ENCODE measurements at regions not wholly inside any gene's neighbourhood (a gene's known extent, or its start where the extent isn't known, plus 50 kb on each side); places are given as distances from the start of the nearest gene placed in this dataset.

DNA sequence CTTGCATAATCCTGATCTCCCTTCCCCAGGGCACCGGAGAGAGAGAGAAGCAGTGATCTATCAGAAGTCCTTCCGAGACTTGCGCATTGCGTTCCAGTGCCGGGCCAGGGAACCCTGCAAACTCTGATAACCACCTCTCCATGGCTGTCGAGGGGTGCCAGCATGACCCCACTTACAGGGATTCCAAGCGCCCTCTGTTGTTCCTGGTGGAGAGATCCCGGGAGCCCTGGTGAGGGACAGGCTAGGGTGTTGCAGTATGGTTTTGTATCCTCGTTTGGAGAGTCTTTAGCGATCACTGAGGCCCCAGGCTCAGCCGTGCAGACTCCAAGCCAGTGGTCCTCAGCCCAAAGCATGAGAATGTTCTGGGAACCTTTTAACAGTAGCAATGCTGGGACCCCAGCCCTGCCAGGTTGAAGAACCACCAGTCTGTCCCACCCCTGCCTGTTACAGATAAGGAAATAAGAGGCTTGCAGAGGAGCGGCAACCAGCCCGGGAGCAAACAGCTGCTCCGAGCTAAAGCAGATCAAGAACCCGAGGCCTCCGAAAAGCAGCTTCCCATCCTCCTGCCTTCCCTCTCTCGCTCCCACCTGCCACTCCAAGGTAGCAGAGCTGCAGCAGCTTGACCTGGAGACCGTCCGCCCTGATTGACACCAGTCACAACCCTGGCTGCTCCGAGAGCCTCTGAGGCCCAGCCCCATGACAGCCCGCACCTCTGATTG lies 150.3 kb upstream of the RPL38 start:
- Histone ChIP-seq H3K27me3 (ENCODE audit: insufficient read depth, low read length) (peaks cover 11% of the 10 kb centered on the region), H3K27ac (ENCODE audit: low read depth, low read length, poor library complexity, severe bottlenecking) (no peak overlapping the region), H3K9me2 (ENCODE audit: low read depth, low read length) (no peaks in the 10 kb centered on the region), H3K79me2 (ENCODE audit: insufficient read depth, low read length) (no peaks in the 10 kb centered on the region), H3K4me2 (ENCODE audit: low read length) (no peak overlapping the region), H3K4me1 (ENCODE audit: insufficient read depth, low read length, severe bottlenecking) (no peaks in the 10 kb centered on the region), H3K9me3 (ENCODE audit: low read length) (no peaks in the 10 kb centered on the region), H3K36me3 (ENCODE audit: insufficient read depth, low read length) (no peaks in the 10 kb centered on the region), H3K4me3 (ENCODE audit: low read depth, low read length, poor library complexity, severe bottlenecking) (no peak overlapping the region), H4K20me1 (ENCODE audit: insufficient read depth, low read length) (no peaks in the 10 kb centered on the region), H3F3A (ENCODE audit: insufficient read depth, low read length) (no peaks in the 10 kb centered on the region), H3K9ac (ENCODE audit: low read length) (no peak overlapping the region), H2AFZ (ENCODE audit: low read length) (no peak overlapping the region)
- TF ChIP-seq, protein P1, sequence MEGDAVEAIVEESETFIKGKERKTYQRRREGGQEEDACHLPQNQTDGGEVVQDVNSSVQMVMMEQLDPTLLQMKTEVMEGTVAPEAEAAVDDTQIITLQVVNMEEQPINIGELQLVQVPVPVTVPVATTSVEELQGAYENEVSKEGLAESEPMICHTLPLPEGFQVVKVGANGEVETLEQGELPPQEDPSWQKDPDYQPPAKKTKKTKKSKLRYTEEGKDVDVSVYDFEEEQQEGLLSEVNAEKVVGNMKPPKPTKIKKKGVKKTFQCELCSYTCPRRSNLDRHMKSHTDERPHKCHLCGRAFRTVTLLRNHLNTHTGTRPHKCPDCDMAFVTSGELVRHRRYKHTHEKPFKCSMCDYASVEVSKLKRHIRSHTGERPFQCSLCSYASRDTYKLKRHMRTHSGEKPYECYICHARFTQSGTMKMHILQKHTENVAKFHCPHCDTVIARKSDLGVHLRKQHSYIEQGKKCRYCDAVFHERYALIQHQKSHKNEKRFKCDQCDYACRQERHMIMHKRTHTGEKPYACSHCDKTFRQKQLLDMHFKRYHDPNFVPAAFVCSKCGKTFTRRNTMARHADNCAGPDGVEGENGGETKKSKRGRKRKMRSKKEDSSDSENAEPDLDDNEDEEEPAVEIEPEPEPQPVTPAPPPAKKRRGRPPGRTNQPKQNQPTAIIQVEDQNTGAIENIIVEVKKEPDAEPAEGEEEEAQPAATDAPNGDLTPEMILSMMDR (IDR thresholded peaks at IDR 0.05; ENCODE audit: low read length), result no peak
- no peak for TF ChIP-seq EZH2 (IDR thresholded peaks at IDR 0.05; ENCODE audit: borderline replicate concordance, low read length)

DNA sequence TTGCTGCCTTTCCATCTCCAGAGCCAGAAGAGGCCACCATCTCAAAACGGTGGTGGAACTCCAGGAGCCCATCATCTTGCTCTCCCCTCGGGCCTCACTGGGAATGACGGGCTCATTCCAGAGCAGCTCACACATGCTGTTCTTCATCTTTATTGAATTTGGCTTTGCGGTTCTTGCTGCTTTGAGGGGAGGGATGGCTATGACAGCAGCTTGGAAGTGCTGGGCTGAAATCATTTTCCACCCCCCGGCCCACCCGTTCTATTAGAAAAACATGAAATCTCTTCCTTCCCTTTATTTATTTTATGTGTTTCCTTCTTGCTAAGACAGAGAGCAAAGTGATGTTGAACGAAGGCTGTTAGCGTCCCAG lies 149.8 kb upstream of the RPL38 start:
- no peaks in the 10 kb centered on the region for H3F3A ChIP-seq (ENCODE audit: insufficient read depth, low read length)
- no peaks in the 10 kb centered on the region for H4K20me1 ChIP-seq (ENCODE audit: insufficient read depth, low read length)
- no peaks in the 10 kb centered on the region for H3K9me2 ChIP-seq (ENCODE audit: low read depth, low read length)
- no peak overlapping the region for H3K9ac ChIP-seq (ENCODE audit: low read length)
- H3K79me2 ChIP-seq (ENCODE audit: insufficient read depth, low read length), result no peaks in the 10 kb centered on the region
- no peak overlapping the region for H3K4me3 ChIP-seq (ENCODE audit: low read depth, low read length, poor library complexity, severe bottlenecking)
- no peak for TF ChIP-seq EZH2 (IDR thresholded peaks at IDR 0.05; ENCODE audit: borderline replicate concordance, low read length)
- TF ChIP-seq, protein P1 (IDR thresholded peaks at IDR 0.05; ENCODE audit: low read length), result no peak
- no peaks in the 10 kb centered on the region for H3K4me1 ChIP-seq (ENCODE audit: insufficient read depth, low read length, severe bottlenecking)
- no peaks in the 10 kb centered on the region for H3K9me3 ChIP-seq (ENCODE audit: low read length)
- no peaks in the 10 kb centered on the region for H3K36me3 ChIP-seq (ENCODE audit: insufficient read depth, low read length)
- peaks cover 11% of the 10 kb centered on the region for H3K27me3 ChIP-seq (ENCODE audit: insufficient read depth, low read length)
- H2AFZ ChIP-seq (ENCODE audit: low read length), result no peak overlapping the region
- H3K27ac ChIP-seq (ENCODE audit: low read depth, low read length, poor library complexity, severe bottlenecking), result no peak overlapping the region
- no peak overlapping the region for H3K4me2 ChIP-seq (ENCODE audit: low read length)

DNA sequence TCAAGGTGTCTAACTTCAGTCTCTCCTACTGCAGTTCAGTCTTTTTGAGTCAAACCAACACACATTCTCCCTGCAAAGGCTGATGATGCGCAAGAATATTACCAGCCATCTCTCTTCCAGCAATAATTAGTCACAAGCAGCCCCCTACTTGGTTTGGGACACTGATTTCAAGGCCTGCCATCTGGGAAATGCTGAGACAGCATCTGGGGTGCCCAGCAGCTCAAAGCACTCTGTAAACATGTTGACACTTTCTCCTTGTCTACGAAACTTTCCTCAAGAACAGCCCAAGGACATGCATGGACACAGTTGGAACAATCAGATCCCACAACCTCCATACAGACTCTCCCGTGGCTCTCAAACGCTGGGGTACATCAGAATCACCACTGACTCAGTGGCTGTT lies 149.2 kb upstream of the RPL38 start:
- no peak overlapping the region for H3K9ac ChIP-seq (ENCODE audit: low read length)

More for the DNA sequence above, 149.2 kb upstream of the RPL38 start:
- H3K27me3 ChIP-seq (ENCODE audit: insufficient read depth, low read length), result peaks cover 11% of the 10 kb centered on the region
- no peaks in the 10 kb centered on the region for H3F3A ChIP-seq (ENCODE audit: insufficient read depth, low read length)
- TF ChIP-seq, protein P1 (IDR thresholded peaks at IDR 0.05; ENCODE audit: low read length), result no peak
- TF ChIP-seq EZH2 (IDR thresholded peaks at IDR 0.05; ENCODE audit: borderline replicate concordance, low read length), result no peak
- H3K79me2 ChIP-seq (ENCODE audit: insufficient read depth, low read length), result no peaks in the 10 kb centered on the region
- H3K4me1 ChIP-seq (ENCODE audit: insufficient read depth, low read length, severe bottlenecking), result no peaks in the 10 kb centered on the region
- no peak overlapping the region for H2AFZ ChIP-seq (ENCODE audit: low read length)
- H3K36me3 ChIP-seq (ENCODE audit: insufficient read depth, low read length), result no peaks in the 10 kb centered on the region
- no peak overlapping the region for H3K4me2 ChIP-seq (ENCODE audit: low read length)
- no peaks in the 10 kb centered on the region for H3K9me3 ChIP-seq (ENCODE audit: low read length)
- H3K9me2 ChIP-seq (ENCODE audit: low read depth, low read length), result no peaks in the 10 kb centered on the region
- no peak overlapping the region for H3K27ac ChIP-seq (ENCODE audit: low read depth, low read length, poor library complexity, severe bottlenecking)
- no peak overlapping the region for H3K4me3 ChIP-seq (ENCODE audit: low read depth, low read length, poor library complexity, severe bottlenecking)
- no peaks in the 10 kb centered on the region for H4K20me1 ChIP-seq (ENCODE audit: insufficient read depth, low read length)

Measured in OCI-LY1 (cell line).